ENCODE measurements at regions not wholly inside any gene's neighbourhood (a gene's known extent, or its start where the extent isn't known, plus 50 kb on each side); places are given as distances from the start of the nearest gene placed in this dataset.
A peak's percentile ranks its signal among the peaks of the same experiment; 100 is the strongest.

GRCh38 chr1:102191723-102192122 is 195.0 kb upstream of the OLFM3 start:
- TF ChIP-seq CTCF (IDR thresholded peaks at IDR 0.05) (peak in 1 of 4 experiments; percentile 10), POLR2AphosphoS5 (IDR thresholded peaks at IDR 0.05) (no peak)
